Naive thymus-derived CD4-positive, alpha-beta T cell (primary cell): ENCODE measurements at regions not wholly inside any gene's neighbourhood (a gene's known extent, or its start where the extent isn't known, plus 50 kb on each side); places are given as distances from the start of the nearest gene placed in this dataset.
"Not testable (repeated sequence)": the region's sequence is repeated elsewhere in the genome, so short reads cannot be mapped to it uniquely, and the experiment has no call there.

Source experiments
- ATAC-seq: fragments of 150-1000 bp; cut with Tn5 transposase; 2 replicates; pipeline ENCODE4 v1.10.0; 2021; ENCODE audit warnings: mild to moderate bottlenecking, moderate library complexity
- CTCF ChIA-PET: fragments of 350-600 bp; sonication (Branson Sonifier 250); formaldehyde crosslinking; loops from one replicate; lab custom pipeline; 2021; ENCODE audit warnings: antibody characterized with exemption; lab: Charles Lee
- POLR2A ChIA-PET: fragments of 350-600 bp; sonication (Branson Sonifier 250); formaldehyde crosslinking; loops from one replicate; lab custom pipeline; 2021; ENCODE audit warnings: antibody characterized with exemption, inconsistent platforms; lab: Charles Lee
- DNase-seq, 9 donors: peaks; one replicate each; pipeline versions ENCODE4 v3.0.0 to v3.0.0-alpha.2; 2020 to 2022; ENCODE audit warnings: mixed read lengths in 1 of 9
- H3K27ac ChIP-seq: one replicate; pipeline ENCODE4 v1.7.0; 2013; ENCODE audit warnings: mild to moderate bottlenecking, low read depth, low read length, moderate library complexity
- H3K27me3 ChIP-seq, 2 donors: one replicate each; pipeline ENCODE4 v1.7.0; 2013; ENCODE audit warnings: low read length in 2 of 2, mild to moderate bottlenecking in 2 of 2, moderate library complexity in 2 of 2; ENCODE audit not compliant: control insufficient read depth in 2 of 2, insufficient read depth in 2 of 2
- H3K36me3 ChIP-seq, 3 experiments: 1 replicate in 2 of 3; 2 replicates in 1 of 3; pipeline ENCODE4 v1.7.0; 2013; ENCODE audit warnings: low read length in 3 of 3, mild to moderate bottlenecking in 3 of 3, moderate library complexity in 1 of 3; ENCODE audit not compliant: insufficient read depth in 3 of 3, control insufficient read depth in 2 of 3
- H3K4me1 ChIP-seq, 2 donors: one replicate each; pipeline ENCODE4 v1.7.0; 2013; ENCODE audit warnings: low read length in 2 of 2, mild to moderate bottlenecking in 2 of 2, moderate library complexity in 1 of 2; ENCODE audit not compliant: control insufficient read depth in 2 of 2, insufficient read depth in 2 of 2
- H3K4me3 ChIP-seq: 2 replicates; pipeline ENCODE4 v1.7.0; 2013; ENCODE audit warnings: mild to moderate bottlenecking, low read length
- H3K9me3 ChIP-seq, 3 experiments: 1 replicate in 2 of 3; 2 replicates in 1 of 3; pipeline ENCODE4 v1.7.0; 2013; ENCODE audit warnings: low read length in 3 of 3; ENCODE audit not compliant: control insufficient read depth in 2 of 3
- H3K27ac Mint-ChIP-seq, 9 donors: one replicate each; pipeline ENCODE4 v1.8.0; 2020 to 2022; ENCODE audit warnings: mixed read lengths in 9 of 9, mild to moderate bottlenecking in 8 of 9, moderate library complexity in 5 of 9, inconsistent platforms in 2 of 9
- H3K27me3 Mint-ChIP-seq, 5 donors: one replicate each; pipeline ENCODE4 v1.8.0; 2021 to 2022; ENCODE audit warnings: mixed read lengths in 5 of 5, mild to moderate bottlenecking in 1 of 5
- H3K36me3 Mint-ChIP-seq, 5 donors: one replicate each; pipeline ENCODE4 v1.8.0; 2020 to 2022; ENCODE audit warnings: mixed read lengths in 5 of 5, mild to moderate bottlenecking in 3 of 5, inconsistent platforms in 1 of 5
- H3K4me1 Mint-ChIP-seq, 7 donors: one replicate each; pipeline ENCODE4 v1.8.0; 2020 to 2022; ENCODE audit warnings: mixed read lengths in 7 of 7, mild to moderate bottlenecking in 3 of 7, inconsistent platforms in 1 of 7
- H3K4me3 Mint-ChIP-seq, 10 donors: one replicate each; pipeline ENCODE4 v1.8.0; 2020 to 2022; ENCODE audit warnings: mild to moderate bottlenecking in 10 of 10, mixed read lengths in 10 of 10, moderate library complexity in 6 of 10, inconsistent platforms in 2 of 10
- H3K9me3 Mint-ChIP-seq, 11 donors: one replicate each; pipeline ENCODE4 v1.8.0; 2020 to 2022; ENCODE audit warnings: mixed read lengths in 11 of 11, mild to moderate bottlenecking in 4 of 11, inconsistent platforms in 1 of 11, moderate library complexity in 1 of 11
- intact Hi-C, 2 donors: fragments of 100-400 bp; cut with micrococcal nuclease; formaldehyde crosslinking; loops; one replicate each; pipeline ENCODE4 v1.15.1; 2023

- H3K36me3 Mint-ChIP-seq, H3K4me3 Mint-ChIP-seq, H3K4me1 ChIP-seq, DNase-seq, H3K4me3 ChIP-seq, ATAC-seq, H3K27me3 ChIP-seq, H3K9me3 ChIP-seq, H3K27ac Mint-ChIP-seq, intact Hi-C loops, CTCF ChIA-PET, POLR2A ChIA-PET, H3K4me1 Mint-ChIP-seq, H3K36me3 ChIP-seq, H3K27ac ChIP-seq: not testable (repeated sequence)
- Mint-ChIP-seq H3K27me3 (peaks cover 0 to 18% (median 0%) of the 10 kb centered on the region in 5 donors), H3K9me3 (peaks cover 0 to 12% (median 2%) of the 10 kb centered on the region in 11 donors)
Measured at GRCh38 chrX:76840902-76841301, 413.4 kb downstream of the MAGEE1 start.

GRCh38 chrX:76850851-76851250 lies 423.3 kb downstream of the MAGEE1 start:
- Mint-ChIP-seq H3K27ac (no peak overlapping the region), H3K27me3 (no peaks in the 10 kb centered on the region), H3K4me3 (no peak overlapping the region), H3K9me3 (peaks cover 1 to 21% (median 7%) of the 10 kb centered on the region in 11 donors), H3K36me3 (no peaks in the 10 kb centered on the region), H3K4me1 (no peaks in the 10 kb centered on the region)
- DNase-seq (no peak), ATAC-seq (no peak)
- Histone ChIP-seq H3K27me3 (no peaks in the 10 kb centered on the region), H3K27ac (no peak overlapping the region), H3K9me3 (no peaks in the 10 kb centered on the region), H3K36me3 (no peaks in the 10 kb centered on the region), H3K4me1 (no peaks in the 10 kb centered on the region), H3K4me3 (no peak overlapping the region)
- intact Hi-C loops = no loop called here
- ChIA-PET POLR2A (no interaction called here), CTCF (no interaction called here)

- Mint-ChIP-seq H3K36me3 (no peaks in the 10 kb centered on the region), H3K27me3 (peaks cover 0 to 4% (median 0%) of the 10 kb centered on the region in 5 donors), H3K27ac (no peak overlapping the region), H3K9me3 (peaks cover 0 to 3% (median 0%) of the 10 kb centered on the region in 11 donors), H3K4me3 (no peak overlapping the region), H3K4me1 (no peaks in the 10 kb centered on the region)
- Histone ChIP-seq H3K27ac (no peak overlapping the region), H3K4me3 (no peak overlapping the region), H3K27me3 (no peaks in the 10 kb centered on the region), H3K4me1 (no peaks in the 10 kb centered on the region), H3K36me3 (no peaks in the 10 kb centered on the region), H3K9me3 (no peaks in the 10 kb centered on the region)
- intact Hi-C loops = no loop called here
- POLR2A ChIA-PET = no interaction called here
- no peak for DNase-seq
- no peak for ATAC-seq
- CTCF ChIA-PET = no interaction called here
Measured at GRCh38 chrX:76862509-76862908, 435.0 kb downstream of the MAGEE1 start.

GRCh38 chrX:76893930-76894329 lies 466.4 kb downstream of the MAGEE1 start:
- H3K9me3 ChIP-seq = no peaks in the 10 kb centered on the region
- H3K4me1 ChIP-seq = no peaks in the 10 kb centered on the region
- H3K36me3 ChIP-seq = no peaks in the 10 kb centered on the region
- H3K4me1 Mint-ChIP-seq = no peaks in the 10 kb centered on the region
- DNase-seq (no peak), ATAC-seq (no peak)
- no peaks in the 10 kb centered on the region for H3K36me3 Mint-ChIP-seq
- POLR2A ChIA-PET = no interaction called here
- peaks cover 0 to 4% (median 0%) of the 10 kb centered on the region in 5 donors for H3K27me3 Mint-ChIP-seq
- H3K27ac ChIP-seq = no peak overlapping the region
- H3K4me3 ChIP-seq = no peak overlapping the region
- H3K27ac Mint-ChIP-seq = no peak overlapping the region
- CTCF ChIA-PET = no interaction called here
- H3K9me3 Mint-ChIP-seq = peaks cover 2 to 14% (median 6%) of the 10 kb centered on the region in 11 donors
- intact Hi-C loops = no loop called here
- no peaks in the 10 kb centered on the region for H3K27me3 ChIP-seq
- H3K4me3 Mint-ChIP-seq = no peak overlapping the region

- H3K4me3 ChIP-seq = no peak overlapping the region
- H3K27me3 Mint-ChIP-seq = no peaks in the 10 kb centered on the region
- DNase-seq (no peak), ATAC-seq (no peak)
- H3K36me3 ChIP-seq = no peaks in the 10 kb centered on the region
- no peak overlapping the region for H3K27ac Mint-ChIP-seq
- ChIA-PET POLR2A (no interaction called here), CTCF (no interaction called here)
- peaks cover 0 to 29% (median 8%) of the 10 kb centered on the region in 11 donors for H3K9me3 Mint-ChIP-seq
- no peak overlapping the region for H3K27ac ChIP-seq
- H3K4me3 Mint-ChIP-seq = no peak overlapping the region
- H3K4me1 ChIP-seq = no peaks in the 10 kb centered on the region
- no peaks in the 10 kb centered on the region for H3K27me3 ChIP-seq
- no peaks in the 10 kb centered on the region for H3K9me3 ChIP-seq
- H3K4me1 Mint-ChIP-seq = no peaks in the 10 kb centered on the region
- intact Hi-C loops = no loop called here
- no peaks in the 10 kb centered on the region for H3K36me3 Mint-ChIP-seq
Measured at GRCh38 chrX:76915836-76916235, 488.3 kb downstream of the MAGEE1 start.

- intact Hi-C loops = no loop called here
- ChIA-PET CTCF (no interaction called here), POLR2A (no interaction called here)
Measured at GRCh38 chrX:76918033-76918432, 490.5 kb downstream of the MAGEE1 start.

GRCh38 chrX:76919761-76920160 lies 492.3 kb downstream of the MAGEE1 start:
- H3K9me3 Mint-ChIP-seq = peaks cover 0 to 4% (median 0%) of the 10 kb centered on the region in 11 donors
- intact Hi-C loops = no loop called here
- ATAC-seq = no peak

More at GRCh38 chrX:76918033-76918432, 490.5 kb downstream of the MAGEE1 start:
- Mint-ChIP-seq H3K9me3 (peaks cover 0 to 8% (median 2%) of the 10 kb centered on the region in 11 donors), H3K27me3 (no peaks in the 10 kb centered on the region), H3K27ac (no peak overlapping the region), H3K4me3 (no peak overlapping the region), H3K4me1 (no peaks in the 10 kb centered on the region), H3K36me3 (no peaks in the 10 kb centered on the region)
- H3K27ac ChIP-seq = no peak overlapping the region
- no peaks in the 10 kb centered on the region for H3K9me3 ChIP-seq
- H3K27me3 ChIP-seq = no peaks in the 10 kb centered on the region
- ATAC-seq (no peak), DNase-seq (no peak)
- H3K4me3 ChIP-seq = no peak overlapping the region
- no peaks in the 10 kb centered on the region for H3K4me1 ChIP-seq
- no peaks in the 10 kb centered on the region for H3K36me3 ChIP-seq

More at GRCh38 chrX:76919761-76920160, 492.3 kb downstream of the MAGEE1 start:
- H3K9me3 ChIP-seq = no peaks in the 10 kb centered on the region
- H3K4me1 ChIP-seq = no peaks in the 10 kb centered on the region
- H3K4me3 ChIP-seq = no peak overlapping the region
- no peaks in the 10 kb centered on the region for H3K36me3 ChIP-seq
- H3K27ac ChIP-seq = no peak overlapping the region
- no peak for DNase-seq
- H3K4me1 Mint-ChIP-seq = no peaks in the 10 kb centered on the region
- no peak overlapping the region for H3K4me3 Mint-ChIP-seq
- no peak overlapping the region for H3K27ac Mint-ChIP-seq
- POLR2A ChIA-PET = no interaction called here
- H3K27me3 ChIP-seq = no peaks in the 10 kb centered on the region
- H3K27me3 Mint-ChIP-seq = no peaks in the 10 kb centered on the region
- CTCF ChIA-PET = no interaction called here
- no peaks in the 10 kb centered on the region for H3K36me3 Mint-ChIP-seq
